NCI-H2081 (cell line): ENCODE measurements at regions not wholly inside any gene's neighbourhood (a gene's known extent, or its start where the extent isn't known, plus 50 kb on each side); places are given as distances from the start of the nearest gene placed in this dataset.

ENCODE experiments used
- DNase-seq, 2 experiments: peaks; one replicate each; lab custom pipeline; 2025; lab: John Stamatoyannopoulos, UW

DNA sequence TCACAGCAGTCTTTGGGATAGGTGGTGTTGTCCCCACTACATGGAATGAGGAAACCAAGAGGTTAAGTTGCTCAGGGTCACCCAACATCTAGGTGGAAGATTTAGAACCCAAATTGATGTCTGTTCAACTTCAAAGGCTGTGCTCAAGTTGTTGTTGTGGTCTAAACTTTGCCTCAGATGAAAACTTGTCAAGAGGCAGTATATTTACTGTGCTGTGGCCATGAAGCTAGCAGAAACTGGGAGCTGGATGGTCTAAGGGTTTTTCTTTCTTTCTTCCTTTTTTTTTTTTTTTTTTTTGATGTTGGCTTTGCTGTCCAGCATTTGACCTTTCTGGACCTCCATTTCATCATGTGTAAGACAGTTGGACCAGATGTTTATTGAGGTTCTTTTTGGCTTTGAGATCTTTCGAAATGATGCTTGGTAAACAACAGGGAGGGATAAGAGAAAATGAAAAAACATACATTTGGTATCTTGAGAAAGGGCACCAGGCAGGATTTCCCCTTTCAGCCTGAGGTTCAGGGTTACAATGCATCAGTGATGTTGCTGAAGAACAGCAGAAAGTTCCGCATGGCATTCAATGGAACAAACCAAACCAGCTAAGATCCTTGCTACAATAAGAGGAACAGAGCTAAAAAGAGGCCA lies 166.2 kb upstream of the RPS6KA3 start:
- no peak for DNase-seq

DNA sequence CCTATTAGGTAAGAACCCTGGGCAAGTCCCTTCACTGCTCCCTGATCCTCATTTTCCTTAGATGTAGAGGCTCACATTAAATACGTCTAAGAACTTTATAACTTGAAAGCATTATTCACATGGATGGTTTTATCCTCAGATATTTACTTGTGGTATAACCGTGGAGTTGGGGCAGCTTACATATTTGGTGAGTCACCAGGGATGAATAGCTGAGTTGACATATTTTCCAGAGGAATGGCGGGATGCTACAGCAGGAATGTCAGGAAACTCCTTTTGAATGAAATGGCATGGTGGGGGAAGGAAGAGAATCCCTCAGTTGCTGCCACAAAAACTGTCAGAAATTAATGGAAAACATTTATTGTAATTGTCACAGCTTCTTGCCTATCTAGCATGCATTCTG lies 165.3 kb upstream of the RPS6KA3 start:
- DNase-seq: no peak

DNA sequence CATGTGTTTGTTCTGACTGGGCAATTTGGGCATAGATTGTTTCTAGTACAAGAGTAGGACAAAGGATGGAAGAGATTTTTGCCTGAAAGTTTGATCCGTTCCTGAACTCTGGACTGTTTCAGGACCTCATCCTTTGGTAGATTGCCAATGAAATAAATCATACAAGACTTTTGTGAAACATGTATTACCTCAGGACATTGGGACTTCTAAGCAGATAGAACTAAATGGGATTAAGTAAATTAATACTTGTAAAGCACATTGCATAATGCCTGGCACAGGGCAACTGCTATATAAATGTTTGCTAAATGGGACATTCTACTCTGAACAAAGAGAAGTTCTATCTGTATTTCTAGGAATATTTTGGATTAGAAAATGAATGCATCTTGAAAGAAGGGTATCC lies 164.8 kb upstream of the RPS6KA3 start:
- DNase-seq: no peak

DNA sequence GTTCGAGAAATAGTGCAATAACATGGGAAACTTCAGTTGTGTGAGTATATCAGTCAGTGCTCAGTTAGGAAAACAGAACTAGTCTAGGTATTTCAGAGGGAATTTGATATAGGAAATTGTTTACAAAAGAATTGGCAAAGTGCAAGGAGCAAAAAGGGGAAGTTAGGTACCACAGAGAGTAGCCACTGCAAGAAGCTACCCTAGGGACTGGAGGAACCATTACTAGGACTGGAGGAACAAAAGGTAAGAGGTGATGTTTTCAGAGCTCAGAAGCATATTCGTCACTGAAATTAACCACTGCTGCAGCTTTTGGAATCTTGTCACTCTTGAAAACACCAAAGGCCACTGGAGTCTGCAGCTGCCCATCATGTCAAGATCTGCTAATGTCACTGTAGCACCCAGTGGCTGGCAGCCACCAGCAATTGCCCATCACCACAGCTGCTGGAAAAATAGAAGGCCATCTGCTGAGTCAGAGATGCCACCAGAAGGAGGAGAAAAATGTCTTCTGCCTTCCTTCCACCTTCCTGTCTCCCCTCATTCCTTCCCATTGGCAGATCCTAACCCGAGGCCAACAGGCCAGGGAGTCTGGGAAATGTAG lies 160.6 kb upstream of the RPS6KA3 start:
- DNase-seq: no peak

DNA sequence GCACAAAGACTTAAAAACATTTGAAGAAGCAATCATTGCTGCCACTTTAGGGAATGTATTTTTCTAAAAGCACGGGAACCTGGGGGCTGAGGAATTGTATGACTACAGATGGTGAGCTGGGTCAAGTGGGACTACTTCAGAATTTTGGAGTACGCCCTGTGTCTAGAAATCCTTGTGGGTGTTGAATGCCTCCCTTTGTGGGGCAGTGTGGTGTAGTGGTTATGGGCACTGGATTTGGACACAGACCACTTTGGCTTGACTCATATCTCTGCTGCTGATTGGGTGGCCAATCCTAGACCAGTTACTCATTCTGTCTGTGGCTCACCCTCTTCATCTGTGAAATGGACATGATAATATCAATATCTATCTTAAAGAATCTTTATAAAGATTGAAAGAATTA lies 155.0 kb upstream of the RPS6KA3 start:
- DNase-seq: no peak

DNA sequence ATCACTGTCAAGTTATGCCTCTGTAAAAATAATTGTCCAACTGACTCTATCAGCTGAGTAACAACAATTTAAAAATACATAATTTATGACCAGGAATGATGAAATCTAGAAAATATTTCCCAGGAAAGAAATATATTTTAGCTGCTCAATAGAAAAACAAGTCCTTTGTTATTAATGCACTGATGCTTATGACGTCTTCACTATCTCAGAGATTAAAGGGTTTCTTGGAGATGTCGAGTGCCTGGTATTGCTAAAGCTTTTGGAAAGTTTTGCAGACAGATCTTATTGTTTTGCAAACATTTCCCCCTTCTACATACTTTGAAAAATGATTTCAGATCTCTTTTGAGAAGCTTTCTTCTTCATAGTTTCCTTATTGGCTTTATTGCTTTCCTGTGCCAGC lies 154.6 kb upstream of the RPS6KA3 start:
- no peak for DNase-seq

DNA sequence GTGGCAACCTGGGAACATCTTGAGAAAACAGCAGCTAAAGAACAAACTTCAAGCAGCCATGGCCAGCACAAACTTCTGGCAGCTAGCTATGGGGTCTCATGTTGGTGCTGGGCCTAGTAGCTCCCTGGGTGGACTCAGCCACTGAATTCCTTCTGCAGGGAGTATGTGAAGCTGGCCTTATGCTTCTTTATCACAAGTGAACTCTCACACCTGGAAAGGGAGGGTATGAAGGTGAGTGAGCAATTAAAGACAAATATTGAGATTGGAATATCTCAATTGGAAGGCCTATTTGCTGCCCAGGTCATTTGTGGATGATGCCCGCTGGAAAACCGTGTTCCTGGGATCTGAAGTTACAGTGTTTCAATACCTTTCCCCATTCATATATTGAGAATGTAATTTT lies 153.3 kb upstream of the RPS6KA3 start:
- no peak for DNase-seq

DNA sequence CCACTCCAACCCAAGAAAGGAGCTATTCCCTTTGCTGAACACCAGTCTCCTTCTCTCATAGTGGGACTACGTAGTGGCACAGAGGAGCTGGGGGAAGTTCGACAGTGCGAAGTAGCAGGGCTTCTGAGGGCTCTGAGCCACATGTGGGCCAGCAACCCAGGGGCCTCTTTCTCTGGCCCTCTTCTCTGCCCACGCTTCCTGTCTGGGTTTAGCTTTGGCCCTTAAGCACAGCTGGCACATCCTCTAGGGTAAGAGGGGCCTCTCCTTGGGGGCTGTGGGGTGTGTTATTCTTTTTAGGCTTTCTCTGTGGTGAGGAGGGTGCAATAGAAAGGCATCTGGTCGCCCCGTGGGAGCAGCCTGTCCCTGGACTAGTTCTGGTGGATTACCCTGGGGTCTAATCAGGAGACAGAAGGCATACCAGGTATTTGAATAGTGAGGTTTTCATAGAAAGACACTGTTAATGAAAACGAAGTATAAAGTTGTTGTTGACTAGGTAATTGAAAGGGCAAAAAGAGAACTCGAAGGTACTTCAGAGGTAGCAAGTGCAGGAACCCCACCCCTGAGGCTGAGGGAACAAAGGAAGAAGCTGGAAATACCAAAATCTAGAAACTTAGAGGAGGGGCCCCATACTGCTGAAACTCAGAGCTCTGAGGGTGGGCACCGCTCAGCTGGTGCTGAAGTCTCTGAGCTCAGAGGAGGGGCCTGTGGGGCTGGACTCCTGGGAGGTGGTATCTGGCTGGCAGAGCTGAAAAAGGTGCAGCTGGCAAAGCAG lies 151.9 kb upstream of the RPS6KA3 start:
- DNase-seq: no peak

DNA sequence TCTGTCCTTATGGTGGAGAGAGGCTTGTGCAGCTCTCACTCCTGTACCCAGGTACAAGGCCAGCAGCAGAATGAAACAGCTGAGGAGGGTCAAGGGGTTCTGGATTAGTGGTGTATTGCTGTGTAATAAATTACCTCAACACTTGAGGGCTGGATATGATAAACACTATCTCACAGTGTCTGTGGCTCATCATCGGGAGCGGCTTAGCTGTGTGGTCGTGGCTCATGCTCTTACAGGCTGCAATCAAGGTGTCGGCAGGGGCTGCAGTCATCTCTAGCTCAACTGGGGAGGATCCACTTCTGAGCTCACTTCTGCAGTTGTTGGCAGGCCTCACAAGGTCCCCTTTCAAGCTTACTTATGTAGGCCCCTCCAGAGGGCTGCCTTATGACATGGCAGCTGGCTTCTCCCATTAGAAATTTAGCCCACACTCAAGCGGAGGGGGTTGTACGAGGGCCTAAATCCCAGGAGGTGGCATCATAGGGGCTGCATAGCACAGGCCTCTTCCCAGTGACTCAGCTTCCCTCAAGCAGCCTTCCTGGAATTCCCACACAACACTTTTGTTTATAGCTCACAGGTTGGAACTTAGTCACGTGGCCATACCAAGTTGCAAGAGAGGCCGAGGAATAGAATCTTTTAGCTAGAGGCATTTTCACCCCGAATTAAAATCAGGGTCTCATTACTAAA lies 148.2 kb upstream of the RPS6KA3 start:
- DNase-seq: no peak

DNA sequence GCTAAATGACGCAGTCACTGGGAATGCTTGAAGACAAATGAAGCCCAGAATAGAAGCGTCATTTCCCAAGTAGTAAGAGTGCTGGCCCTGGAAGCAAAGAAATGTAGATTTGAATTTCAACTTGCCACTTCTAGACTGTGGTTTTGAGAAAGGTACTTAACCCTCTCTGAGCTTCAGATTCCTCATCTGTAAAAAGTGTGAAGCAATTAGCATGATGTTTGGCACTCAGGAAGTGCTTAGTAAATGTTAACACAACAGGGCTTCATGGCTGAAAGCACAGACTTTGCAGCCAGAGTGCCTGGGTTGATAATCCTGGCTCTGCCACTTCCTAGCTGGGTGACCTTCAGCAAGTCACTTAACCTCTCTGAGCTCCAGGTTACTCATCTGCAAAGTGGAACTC lies 147.4 kb upstream of the RPS6KA3 start:
- DNase-seq: no peak

DNA sequence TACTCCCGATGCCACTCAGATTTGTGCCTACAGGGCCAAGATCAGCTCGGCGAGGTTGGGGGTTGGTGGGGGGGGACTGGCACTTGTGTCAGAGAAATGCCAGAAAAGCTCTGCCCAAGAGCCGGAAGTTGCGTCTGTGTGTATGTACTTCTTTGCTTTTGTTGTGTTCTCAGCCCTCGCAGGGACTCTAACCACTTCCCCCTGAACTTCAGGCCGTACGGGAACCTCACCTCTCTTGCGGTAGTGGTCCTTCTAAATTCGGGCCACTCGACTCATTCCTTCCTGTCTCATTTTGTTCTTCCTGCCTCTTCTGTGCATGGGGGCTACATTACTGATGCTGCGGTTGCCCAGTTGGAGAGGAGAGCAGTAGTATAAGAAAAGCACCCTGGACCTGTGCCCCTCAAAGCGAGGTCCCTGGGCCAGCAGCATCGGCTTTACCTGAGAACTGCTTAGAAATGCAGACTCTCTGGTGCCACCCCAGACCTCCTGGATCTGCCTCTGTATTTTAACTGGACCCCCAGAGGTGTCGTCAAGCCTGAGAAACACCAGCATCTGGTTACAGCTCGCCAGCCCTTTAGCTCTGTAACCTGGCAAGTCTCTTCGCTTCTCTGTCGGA lies 146.3 kb upstream of the RPS6KA3 start:
- no peak for DNase-seq

DNA sequence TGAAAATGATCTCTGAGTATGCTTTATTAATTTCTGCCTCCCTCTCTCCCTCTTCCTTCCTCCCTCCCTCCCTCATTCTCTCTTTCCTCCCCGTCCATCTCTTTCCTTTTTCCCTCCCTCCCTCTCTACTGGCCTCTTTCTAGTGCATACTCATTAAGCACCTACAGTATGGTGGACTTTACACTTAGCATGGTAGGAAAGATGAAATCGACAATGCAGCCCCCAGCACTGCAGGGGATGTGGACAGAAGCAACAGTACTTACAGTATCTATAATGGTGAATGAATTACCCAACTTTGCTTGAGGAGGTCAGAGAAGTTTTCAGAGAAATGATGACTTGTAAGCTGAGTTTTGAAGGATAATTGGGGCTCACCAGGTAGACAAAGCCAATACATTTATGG lies 143.8 kb upstream of the RPS6KA3 start:
- no peak for DNase-seq

DNA sequence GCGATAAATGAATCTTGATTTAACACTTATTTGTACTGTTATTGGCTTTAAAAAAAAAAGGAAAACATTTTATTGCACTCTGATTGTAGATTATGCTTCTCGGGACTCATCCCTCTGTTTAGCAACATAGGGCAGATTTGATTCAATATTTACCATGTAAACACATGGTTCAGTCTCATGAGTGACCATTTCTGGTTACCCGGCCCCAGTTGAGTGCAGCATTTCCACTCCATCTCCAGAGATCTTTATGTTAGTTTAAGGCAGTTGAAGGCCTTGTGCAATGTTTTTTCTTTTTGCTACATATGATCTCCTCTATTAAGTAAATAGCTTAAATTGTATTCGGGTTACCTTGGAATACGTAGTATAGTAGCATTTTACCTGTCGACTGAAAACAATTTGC lies 143.3 kb upstream of the RPS6KA3 start:
- no peak for DNase-seq

DNA sequence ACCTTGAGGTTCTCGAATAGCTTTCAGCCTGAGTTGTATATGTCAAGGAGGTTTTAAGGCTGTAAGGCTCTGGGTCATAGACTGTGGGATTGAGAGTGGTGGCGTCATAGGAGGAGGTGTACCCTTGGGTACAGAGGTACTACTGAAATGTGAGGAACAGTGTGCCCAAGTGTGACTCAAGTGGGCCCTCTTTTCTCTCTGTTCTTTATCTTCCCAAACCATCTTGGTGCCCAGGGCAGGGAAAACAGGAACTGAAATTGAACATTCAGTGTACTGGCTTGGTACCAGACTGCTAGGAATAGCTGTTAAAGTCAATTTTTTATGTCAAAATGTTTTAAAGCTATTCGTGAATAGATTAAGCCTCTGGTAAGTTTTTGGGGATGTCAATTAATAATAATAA lies 136.2 kb upstream of the RPS6KA3 start:
- no peak for DNase-seq

DNA sequence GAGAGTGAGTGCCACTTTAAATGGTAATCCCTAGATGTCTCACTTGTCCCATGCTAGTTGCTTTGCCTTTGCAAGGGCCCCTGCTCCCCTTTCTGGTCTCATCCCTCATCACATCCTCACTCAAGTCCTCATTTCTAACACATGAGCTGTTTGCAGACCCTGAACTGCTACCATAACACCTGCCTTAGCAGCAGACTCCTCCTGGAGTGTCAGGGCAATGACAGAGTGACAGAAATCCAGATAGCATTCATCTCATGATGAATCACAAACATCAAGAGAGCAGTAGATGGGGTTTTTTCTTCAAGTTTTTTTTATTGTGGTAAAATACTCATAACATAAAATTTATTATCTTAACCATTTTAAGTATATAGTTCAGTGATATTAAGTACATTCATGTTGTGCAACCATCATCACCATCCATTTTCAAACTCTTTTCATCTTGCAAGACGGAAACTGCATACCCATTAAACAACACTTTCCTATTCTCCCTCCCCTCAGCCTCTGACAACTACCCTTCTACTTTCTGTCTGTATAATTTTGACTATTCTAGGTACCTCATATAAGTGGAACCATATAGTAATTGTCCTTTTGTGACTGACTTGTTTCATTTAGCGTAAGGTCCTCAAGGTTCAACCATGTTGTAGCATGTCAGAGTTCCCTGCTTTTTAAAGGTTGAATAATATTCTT lies 133.2 kb upstream of the RPS6KA3 start:
- DNase-seq: no peak

DNA sequence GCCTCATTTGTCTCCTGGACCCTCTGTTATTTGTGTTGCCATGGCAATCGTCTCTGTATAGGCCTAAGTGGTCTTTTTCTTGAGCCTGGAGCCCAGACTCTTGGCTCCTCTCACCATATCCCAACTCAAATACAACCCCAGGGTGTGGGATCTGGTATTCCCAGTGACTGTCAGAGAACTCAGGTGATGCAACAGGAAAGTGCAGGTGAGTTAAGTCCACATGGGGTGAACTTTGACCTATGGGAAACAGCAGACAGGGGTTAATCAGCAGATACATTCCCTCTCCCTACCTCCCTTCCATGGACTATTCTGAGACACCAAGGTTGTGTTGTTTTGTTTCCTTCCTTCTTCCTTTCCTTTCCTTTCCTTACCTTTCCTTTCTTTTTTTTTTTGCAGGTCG lies 130.9 kb upstream of the RPS6KA3 start:
- DNase-seq: no peak

DNA sequence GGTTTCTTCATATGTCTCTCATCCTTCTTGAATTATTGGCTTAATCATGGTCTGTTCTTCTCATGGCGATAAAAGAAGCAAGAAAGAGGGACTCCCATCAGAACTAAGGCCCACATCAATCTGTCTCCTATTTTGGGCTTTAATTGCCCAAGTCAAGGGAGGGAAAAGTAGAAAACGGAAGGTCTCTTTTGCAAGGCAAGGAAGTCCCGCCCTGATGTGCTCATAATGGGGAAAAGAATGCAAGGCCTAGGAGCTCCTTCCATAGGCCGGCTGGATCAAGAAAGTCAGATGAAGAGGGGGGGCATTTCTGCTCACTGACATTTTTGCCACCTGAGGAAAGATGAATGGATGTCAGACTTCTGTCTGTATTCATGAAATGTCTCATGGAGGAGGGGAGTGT lies 127.7 kb upstream of the RPS6KA3 start:
- DNase-seq: no peak

DNA sequence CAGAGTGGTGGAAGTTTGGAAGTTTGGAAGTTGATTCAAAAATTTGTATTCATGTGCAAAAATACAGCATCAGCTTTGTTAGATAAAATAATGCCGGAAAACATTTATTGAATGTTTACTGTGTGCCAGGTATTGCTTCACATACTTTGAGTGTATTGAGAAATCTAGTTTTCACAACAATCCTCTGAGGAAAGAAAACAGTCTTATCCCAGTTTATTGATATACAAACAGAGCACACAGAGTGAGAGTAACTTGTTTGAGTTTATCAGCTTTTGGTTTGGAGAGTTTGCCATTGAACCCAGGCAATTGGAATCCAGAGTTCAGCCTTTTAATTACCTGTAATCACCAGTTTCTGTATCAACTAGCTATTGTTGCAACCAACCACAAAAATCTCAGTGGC lies 127.2 kb upstream of the RPS6KA3 start:
- DNase-seq: no peak

DNA sequence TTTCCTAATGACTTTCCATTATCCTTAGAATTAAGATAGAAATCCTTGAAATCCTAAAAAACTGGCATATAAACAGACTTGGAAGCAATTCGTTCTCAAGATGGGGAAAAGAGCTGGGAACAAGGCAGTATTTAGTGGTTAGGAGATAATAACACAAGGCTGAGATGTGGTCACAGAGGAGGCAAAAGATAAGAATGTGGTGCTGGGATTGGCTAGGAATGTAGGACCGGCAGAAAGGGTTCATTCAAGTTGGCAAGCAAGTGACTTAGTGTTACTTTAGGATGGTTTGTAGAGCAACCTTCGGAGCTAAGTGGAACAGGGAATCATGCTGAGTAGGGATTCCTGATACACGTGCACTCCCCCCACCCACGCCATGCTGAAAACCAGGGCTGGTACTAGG lies 121.9 kb upstream of the RPS6KA3 start:
- no peak for DNase-seq

DNA sequence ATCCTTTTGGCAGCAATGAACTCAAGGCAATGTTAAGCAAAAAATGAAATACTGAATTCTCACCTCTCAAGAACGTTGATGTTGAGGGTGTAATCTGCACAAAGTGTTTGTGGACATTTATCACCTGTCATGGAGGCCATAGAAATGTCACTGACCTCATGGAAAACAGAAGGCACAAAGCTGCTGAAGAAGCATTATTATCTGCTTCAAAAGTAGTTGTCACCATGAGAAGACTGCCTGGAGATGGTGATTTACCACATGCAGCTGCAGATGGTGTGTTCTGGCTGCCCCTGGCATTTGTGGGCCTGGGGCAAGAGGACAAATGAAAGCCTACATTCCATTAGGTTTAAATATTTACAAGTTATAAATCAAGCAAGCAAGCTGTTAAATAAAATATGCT lies 116.8 kb upstream of the RPS6KA3 start:
- DNase-seq: no peak

DNA sequence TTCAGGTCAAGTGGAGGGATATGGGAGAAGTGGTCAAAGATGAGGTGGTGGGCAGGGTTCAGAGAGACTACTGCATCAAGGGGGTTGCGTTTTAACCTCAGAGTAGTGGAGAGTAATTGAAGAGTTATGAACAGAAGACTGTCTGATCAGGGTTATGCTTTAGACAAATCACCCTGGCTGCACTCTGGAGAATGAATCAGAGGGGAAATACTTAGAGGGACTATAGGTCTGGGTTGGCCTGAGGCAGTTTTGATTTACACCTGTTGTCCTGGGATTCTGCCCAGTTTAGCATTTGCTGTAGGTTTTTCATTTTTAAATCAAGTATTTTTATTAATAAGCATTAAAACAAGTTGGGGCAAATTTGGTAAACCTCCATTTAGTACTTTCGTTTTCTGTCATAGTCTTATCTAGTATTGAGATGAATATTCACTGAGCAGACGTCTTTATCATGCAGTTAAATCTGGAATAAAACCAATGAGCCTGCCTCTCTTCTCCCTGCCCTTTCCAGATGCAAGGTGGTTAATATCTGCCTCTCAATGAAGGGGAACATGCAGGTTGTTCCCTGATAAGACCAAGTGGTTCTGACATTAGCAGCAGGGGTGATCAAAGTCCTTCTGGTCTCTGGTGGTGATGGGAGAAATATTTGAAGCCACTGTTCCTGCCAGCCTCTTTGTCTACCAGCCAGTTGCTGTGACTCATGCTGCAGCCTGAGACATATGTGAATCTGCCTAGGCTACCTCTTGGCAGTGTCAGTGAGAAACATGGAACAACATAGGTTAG lies 116.0 kb upstream of the RPS6KA3 start:
- DNase-seq: no peak
